ENCODE measurements at regions not wholly inside any gene's neighbourhood (a gene's known extent, or its start where the extent isn't known, plus 50 kb on each side); places are given as distances from the start of the nearest gene placed in this dataset.

DNA sequence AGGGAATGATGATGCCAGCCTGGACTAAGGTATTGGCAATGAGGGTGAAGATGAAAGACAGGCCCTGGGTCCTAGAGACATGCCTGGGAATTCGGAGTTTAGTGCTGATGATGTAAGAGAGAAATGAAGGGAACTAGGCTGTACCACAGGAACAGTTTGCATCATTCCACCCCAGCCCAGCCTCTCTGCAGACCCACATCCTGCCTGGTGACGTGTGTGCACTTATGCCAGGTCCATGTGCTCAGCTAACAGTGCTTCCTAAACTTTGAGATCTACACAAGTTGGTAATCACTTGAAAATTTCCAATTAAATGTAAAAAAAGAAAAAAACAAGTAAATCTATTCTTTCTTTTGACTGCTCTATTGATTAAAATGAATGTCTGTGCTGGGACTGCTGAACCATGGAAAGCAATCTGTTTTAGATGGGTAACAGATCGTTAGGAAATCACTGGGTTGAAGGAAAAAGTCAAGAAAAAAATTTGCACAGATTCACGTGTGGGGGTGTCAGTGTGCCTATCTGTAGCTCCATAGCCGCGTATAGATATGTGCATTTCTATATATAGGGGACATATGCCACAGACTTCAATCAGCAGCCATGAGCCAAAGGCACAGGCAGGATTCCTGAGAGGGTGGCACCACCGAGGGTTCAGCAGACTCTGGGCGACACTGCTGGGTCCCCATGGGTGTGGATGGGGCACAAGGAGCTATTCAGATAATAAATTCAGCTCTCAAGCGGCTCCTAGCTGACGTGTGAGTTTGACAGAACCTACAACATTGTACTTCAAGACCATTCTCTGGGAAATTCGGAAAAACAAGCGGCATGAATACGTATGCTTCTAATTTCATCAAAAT is 131.1 kb upstream of the OPCML start:
- no peaks in the 10 kb centered on the region for H3K9me3 ChIP-seq (ENCODE audit: control insufficient read depth in 2 of 2, insufficient read depth in 1 of 2, low read length in 1 of 2)
- no peak overlapping the region for H3K27ac ChIP-seq (ENCODE audit: low read depth in 1 of 2, low read length in 1 of 2)
- no peaks in the 10 kb centered on the region for H3K36me3 ChIP-seq (ENCODE audit: control insufficient read depth in 2 of 2, insufficient read depth in 2 of 2, low read length in 1 of 2)
- DNase-seq (ENCODE audit: low read depth in 6 of 9, low spot score in 9 of 9) = no peak
- H3K4me1 ChIP-seq (ENCODE audit: control insufficient read depth in 2 of 2, insufficient read depth in 2 of 2, low read length in 2 of 2) = no peaks in the 10 kb centered on the region
- no peak overlapping the region for H3K4me3 ChIP-seq (ENCODE audit: low read length in 2 of 2)
- H3K27me3 ChIP-seq (ENCODE audit: control insufficient read depth in 2 of 2, insufficient read depth in 1 of 2, low read length in 1 of 2) = no peaks in the 10 kb centered on the region
- 80% methylated on average over 13 of the region's 13 CpGs for WGBS

DNA sequence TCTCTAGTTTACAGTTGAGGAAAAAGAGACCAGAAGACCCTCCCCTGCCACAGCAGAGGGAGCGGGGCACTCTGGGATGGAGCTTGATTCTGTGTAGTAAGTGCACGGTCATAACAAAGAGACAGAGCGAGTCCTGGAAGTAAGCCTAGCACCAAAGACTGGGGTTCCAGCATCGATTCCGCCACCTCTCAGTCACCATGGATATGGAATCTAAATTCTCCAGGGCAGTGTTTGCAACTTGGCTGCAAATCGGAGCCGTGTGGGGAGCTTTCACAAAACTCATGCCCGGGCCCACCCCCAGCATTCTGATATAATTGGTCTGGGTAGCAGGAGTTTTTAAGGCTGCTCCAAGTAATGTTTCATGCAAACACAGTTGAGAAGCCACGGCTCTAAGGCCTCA is 129.5 kb upstream of the OPCML start:
- WGBS = 93% methylated on average over 9 of the region's 9 CpGs
- Histone ChIP-seq H3K36me3 (ENCODE audit: control insufficient read depth in 2 of 2, insufficient read depth in 2 of 2, low read length in 1 of 2) (no peaks in the 10 kb centered on the region), H3K4me3 (ENCODE audit: low read length in 2 of 2) (no peak overlapping the region), H3K4me1 (ENCODE audit: control insufficient read depth in 2 of 2, insufficient read depth in 2 of 2, low read length in 2 of 2) (no peaks in the 10 kb centered on the region), H3K9me3 (ENCODE audit: control insufficient read depth in 2 of 2, insufficient read depth in 1 of 2, low read length in 1 of 2) (no peaks in the 10 kb centered on the region), H3K27me3 (ENCODE audit: control insufficient read depth in 2 of 2, insufficient read depth in 1 of 2, low read length in 1 of 2) (no peaks in the 10 kb centered on the region), H3K27ac (ENCODE audit: low read depth in 1 of 2, low read length in 1 of 2) (no peak overlapping the region)
- DNase-seq (ENCODE audit: low read depth in 6 of 9, low spot score in 9 of 9) = no peak

DNA sequence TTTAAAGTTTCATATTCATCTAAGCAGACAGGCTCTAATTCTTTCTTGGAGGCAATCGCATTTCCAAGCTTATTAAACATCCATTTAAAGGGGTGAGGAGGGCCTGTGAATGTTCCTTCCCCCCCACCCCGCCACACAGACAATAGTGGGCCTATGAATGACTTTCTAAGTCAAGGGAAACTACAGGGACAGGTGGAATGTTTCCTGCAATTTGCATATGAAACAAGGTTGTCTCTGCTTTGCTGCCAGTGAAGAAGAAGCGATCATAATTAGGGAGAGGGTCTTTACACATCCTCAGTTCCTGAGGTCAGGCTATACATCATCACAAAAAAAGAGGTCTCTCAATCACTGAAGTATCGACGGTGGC is 127.9 kb upstream of the OPCML start:
- 83% methylated on average over 5 of the region's 5 CpGs for WGBS
- H3K9me3 ChIP-seq (ENCODE audit: control insufficient read depth in 2 of 2, insufficient read depth in 1 of 2, low read length in 1 of 2) = no peaks in the 10 kb centered on the region
- H3K27ac ChIP-seq (ENCODE audit: low read depth in 1 of 2, low read length in 1 of 2) = no peak overlapping the region
- H3K36me3 ChIP-seq (ENCODE audit: control insufficient read depth in 2 of 2, insufficient read depth in 2 of 2, low read length in 1 of 2) = no peaks in the 10 kb centered on the region
- no peaks in the 10 kb centered on the region for H3K27me3 ChIP-seq (ENCODE audit: control insufficient read depth in 2 of 2, insufficient read depth in 1 of 2, low read length in 1 of 2)
- no peak for DNase-seq (ENCODE audit: low read depth in 6 of 9, low spot score in 9 of 9)
- H3K4me3 ChIP-seq (ENCODE audit: low read length in 2 of 2) = no peak overlapping the region
- no peaks in the 10 kb centered on the region for H3K4me1 ChIP-seq (ENCODE audit: control insufficient read depth in 2 of 2, insufficient read depth in 2 of 2, low read length in 2 of 2)

DNA sequence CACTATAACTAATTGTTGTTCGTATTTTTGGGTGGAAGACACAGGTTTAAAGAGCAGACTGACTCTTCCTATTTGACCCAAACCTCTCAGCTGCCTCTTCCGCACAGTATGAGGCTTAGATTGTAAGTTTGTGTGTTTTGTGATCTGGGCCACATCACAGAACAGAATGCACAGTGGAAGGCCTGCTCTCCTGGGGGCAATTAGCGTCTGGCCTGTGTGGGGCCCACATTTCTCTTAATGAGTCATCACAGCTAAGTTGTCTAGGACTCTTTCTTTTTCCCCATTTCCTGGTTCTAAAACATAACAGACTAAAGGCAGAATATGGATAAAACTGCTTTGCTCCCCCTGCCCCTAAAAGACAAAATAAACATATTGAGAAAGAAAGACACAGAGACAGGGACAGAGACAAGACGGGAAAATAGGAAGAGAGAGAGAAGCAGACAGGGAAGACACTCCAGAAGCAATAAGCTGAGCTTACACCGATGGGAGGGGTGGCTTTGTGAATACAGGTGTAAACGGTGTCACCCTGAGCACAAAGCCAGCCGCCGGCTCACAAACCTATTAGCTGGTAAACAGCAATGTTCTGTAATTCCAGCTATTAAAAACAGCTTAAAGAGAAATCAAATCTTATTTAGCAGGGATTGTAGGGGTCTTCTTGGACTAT is 127.4 kb upstream of the OPCML start:
- H3K27me3 ChIP-seq (ENCODE audit: control insufficient read depth in 2 of 2, insufficient read depth in 1 of 2, low read length in 1 of 2) = no peaks in the 10 kb centered on the region
- no peak overlapping the region for H3K4me3 ChIP-seq (ENCODE audit: low read length in 2 of 2)
- no peaks in the 10 kb centered on the region for H3K4me1 ChIP-seq (ENCODE audit: control insufficient read depth in 2 of 2, insufficient read depth in 2 of 2, low read length in 2 of 2)
- H3K9me3 ChIP-seq (ENCODE audit: control insufficient read depth in 2 of 2, insufficient read depth in 1 of 2, low read length in 1 of 2) = no peaks in the 10 kb centered on the region
- no peak for DNase-seq (ENCODE audit: low read depth in 6 of 9, low spot score in 9 of 9)
- 62% methylated on average over 8 of the region's 8 CpGs for WGBS
- H3K36me3 ChIP-seq (ENCODE audit: control insufficient read depth in 2 of 2, insufficient read depth in 2 of 2, low read length in 1 of 2) = no peaks in the 10 kb centered on the region
- no peak overlapping the region for H3K27ac ChIP-seq (ENCODE audit: low read depth in 1 of 2, low read length in 1 of 2)

DNA sequence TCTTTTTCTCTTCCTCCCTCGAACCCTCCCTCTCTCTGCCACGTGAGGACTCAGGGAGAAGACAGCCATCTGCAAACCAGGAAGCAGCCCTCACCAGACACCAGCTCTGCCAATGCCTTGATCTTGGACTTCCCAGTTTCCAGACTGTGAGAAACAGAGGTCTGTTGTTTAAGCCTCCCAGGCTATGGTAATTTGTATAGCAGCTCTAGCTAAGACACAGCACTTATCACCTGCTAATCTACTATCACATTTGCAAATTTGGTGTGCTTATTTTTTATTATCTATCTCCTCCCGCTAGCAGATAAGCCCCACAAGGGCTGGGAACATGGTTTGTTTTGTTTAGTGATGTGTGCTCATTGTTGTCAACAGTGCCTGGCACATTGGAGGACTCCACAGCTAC is 124.8 kb upstream of the OPCML start:
- WGBS = 77% methylated on average over 3 of the region's 3 CpGs
- Histone ChIP-seq H3K4me3 (ENCODE audit: low read length in 2 of 2) (no peak overlapping the region), H3K27ac (ENCODE audit: low read depth in 1 of 2, low read length in 1 of 2) (no peak overlapping the region), H3K4me1 (ENCODE audit: control insufficient read depth in 2 of 2, insufficient read depth in 2 of 2, low read length in 2 of 2) (no peaks in the 10 kb centered on the region), H3K36me3 (ENCODE audit: control insufficient read depth in 2 of 2, insufficient read depth in 2 of 2, low read length in 1 of 2) (no peaks in the 10 kb centered on the region), H3K9me3 (ENCODE audit: control insufficient read depth in 2 of 2, insufficient read depth in 1 of 2, low read length in 1 of 2) (no peaks in the 10 kb centered on the region), H3K27me3 (ENCODE audit: control insufficient read depth in 2 of 2, insufficient read depth in 1 of 2, low read length in 1 of 2) (no peaks in the 10 kb centered on the region)
- no peak for DNase-seq (ENCODE audit: low read depth in 6 of 9, low spot score in 9 of 9)

DNA sequence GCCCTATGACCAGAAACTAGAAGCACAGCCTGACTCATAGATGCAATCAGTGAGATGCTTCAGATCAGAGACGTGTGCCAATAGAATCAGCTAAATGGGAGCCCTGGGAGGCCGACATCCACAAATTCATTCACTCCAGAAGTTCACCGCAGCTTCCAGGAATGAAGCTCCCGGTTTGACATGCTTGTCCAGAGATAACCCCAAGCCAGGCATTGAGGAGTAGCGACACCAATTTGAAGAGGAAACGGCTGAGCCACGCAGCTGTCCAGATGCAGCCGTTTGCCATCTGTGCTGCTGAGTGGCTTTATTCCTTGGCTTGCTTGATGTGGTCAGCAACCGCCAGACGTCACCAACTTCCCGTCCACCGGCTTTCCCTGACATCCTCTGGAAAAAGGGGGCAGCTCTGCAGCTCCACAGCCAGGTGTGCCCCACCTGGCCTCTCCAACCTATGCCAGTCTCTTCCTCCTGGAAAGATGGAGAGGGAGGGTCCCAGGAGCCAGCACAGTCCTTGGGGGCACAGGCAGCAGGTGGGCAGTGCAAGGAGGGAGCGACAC is 123.9 kb upstream of the OPCML start:
- H3K9me3 ChIP-seq (ENCODE audit: control insufficient read depth in 2 of 2, insufficient read depth in 1 of 2, low read length in 1 of 2) = no peaks in the 10 kb centered on the region
- no peaks in the 10 kb centered on the region for H3K27me3 ChIP-seq (ENCODE audit: control insufficient read depth in 2 of 2, insufficient read depth in 1 of 2, low read length in 1 of 2)
- no peak for DNase-seq (ENCODE audit: low read depth in 6 of 9, low spot score in 9 of 9)
- no peak overlapping the region for H3K27ac ChIP-seq (ENCODE audit: low read depth in 1 of 2, low read length in 1 of 2)
- no peak overlapping the region for H3K4me3 ChIP-seq (ENCODE audit: low read length in 2 of 2)
- H3K36me3 ChIP-seq (ENCODE audit: control insufficient read depth in 2 of 2, insufficient read depth in 2 of 2, low read length in 1 of 2) = no peaks in the 10 kb centered on the region
- no peaks in the 10 kb centered on the region for H3K4me1 ChIP-seq (ENCODE audit: control insufficient read depth in 2 of 2, insufficient read depth in 2 of 2, low read length in 2 of 2)
- 86% methylated on average over 13 of the region's 13 CpGs for WGBS

DNA sequence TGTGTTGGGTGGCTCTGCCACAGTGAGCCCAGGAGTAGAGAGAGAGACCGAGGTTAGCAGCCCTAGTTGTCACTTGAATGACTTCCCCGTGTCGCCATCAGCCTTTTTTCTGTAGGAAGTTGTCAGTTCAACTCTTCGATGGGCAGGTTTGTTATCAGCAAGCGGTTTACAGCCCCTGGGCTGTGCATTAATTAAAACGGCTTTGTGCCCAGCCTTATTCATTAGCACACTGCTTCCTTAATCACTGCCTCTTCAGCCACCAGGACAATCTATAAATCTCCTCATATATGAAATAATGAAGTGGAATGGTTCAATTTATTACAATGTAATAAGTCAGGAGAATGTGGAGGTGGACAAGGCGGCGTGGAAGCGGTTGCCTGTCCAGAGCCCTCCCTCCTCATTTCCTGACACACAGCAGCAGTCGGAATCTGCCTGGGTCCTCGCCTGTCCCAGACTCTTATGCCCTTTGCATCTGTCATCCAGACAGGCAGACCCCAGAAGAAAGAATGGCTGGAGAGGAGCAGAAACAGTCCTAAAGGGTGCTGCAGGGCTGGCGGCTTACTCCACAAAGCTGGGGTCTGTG is 122.4 kb upstream of the OPCML start:
- no peak for DNase-seq (ENCODE audit: low read depth in 6 of 9, low spot score in 9 of 9)
- H3K9me3 ChIP-seq (ENCODE audit: control insufficient read depth in 2 of 2, insufficient read depth in 1 of 2, low read length in 1 of 2) = no peaks in the 10 kb centered on the region
- no peaks in the 10 kb centered on the region for H3K27me3 ChIP-seq (ENCODE audit: control insufficient read depth in 2 of 2, insufficient read depth in 1 of 2, low read length in 1 of 2)
- H3K4me1 ChIP-seq (ENCODE audit: control insufficient read depth in 2 of 2, insufficient read depth in 2 of 2, low read length in 2 of 2) = no peaks in the 10 kb centered on the region
- H3K27ac ChIP-seq (ENCODE audit: low read depth in 1 of 2, low read length in 1 of 2) = no peak overlapping the region
- no peaks in the 10 kb centered on the region for H3K36me3 ChIP-seq (ENCODE audit: control insufficient read depth in 2 of 2, insufficient read depth in 2 of 2, low read length in 1 of 2)
- no peak overlapping the region for H3K4me3 ChIP-seq (ENCODE audit: low read length in 2 of 2)
- 64% methylated on average over 12 of the region's 12 CpGs for WGBS

DNA sequence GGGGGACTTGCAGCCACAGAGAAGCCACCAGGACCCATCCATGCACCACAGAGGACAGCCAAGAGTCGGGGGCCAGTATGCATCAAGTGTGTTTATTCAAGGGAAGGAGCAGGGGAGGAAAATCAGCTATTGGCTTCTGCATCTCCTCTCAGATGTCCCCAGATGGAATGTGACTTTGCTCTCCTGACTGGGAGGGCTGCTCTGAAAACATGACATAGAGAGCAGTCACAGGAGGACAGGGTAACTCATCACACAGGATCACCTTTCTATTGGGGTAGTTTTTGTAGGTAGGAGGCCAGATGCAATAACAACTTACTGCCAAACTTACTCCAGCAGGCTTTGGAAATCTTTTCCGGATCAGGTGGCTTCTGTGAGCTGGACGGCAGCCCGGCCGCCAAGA is 121.0 kb upstream of the OPCML start:
- no peak for DNase-seq (ENCODE audit: low read depth in 6 of 9, low spot score in 9 of 9)
- no peaks in the 10 kb centered on the region for H3K9me3 ChIP-seq (ENCODE audit: control insufficient read depth in 2 of 2, insufficient read depth in 1 of 2, low read length in 1 of 2)
- WGBS = 82% methylated on average over 5 of the region's 5 CpGs
- H3K27ac ChIP-seq (ENCODE audit: low read depth in 1 of 2, low read length in 1 of 2) = no peak overlapping the region
- no peaks in the 10 kb centered on the region for H3K4me1 ChIP-seq (ENCODE audit: control insufficient read depth in 2 of 2, insufficient read depth in 2 of 2, low read length in 2 of 2)
- H3K36me3 ChIP-seq (ENCODE audit: control insufficient read depth in 2 of 2, insufficient read depth in 2 of 2, low read length in 1 of 2) = no peaks in the 10 kb centered on the region
- no peak overlapping the region for H3K4me3 ChIP-seq (ENCODE audit: low read length in 2 of 2)
- no peaks in the 10 kb centered on the region for H3K27me3 ChIP-seq (ENCODE audit: control insufficient read depth in 2 of 2, insufficient read depth in 1 of 2, low read length in 1 of 2)

DNA sequence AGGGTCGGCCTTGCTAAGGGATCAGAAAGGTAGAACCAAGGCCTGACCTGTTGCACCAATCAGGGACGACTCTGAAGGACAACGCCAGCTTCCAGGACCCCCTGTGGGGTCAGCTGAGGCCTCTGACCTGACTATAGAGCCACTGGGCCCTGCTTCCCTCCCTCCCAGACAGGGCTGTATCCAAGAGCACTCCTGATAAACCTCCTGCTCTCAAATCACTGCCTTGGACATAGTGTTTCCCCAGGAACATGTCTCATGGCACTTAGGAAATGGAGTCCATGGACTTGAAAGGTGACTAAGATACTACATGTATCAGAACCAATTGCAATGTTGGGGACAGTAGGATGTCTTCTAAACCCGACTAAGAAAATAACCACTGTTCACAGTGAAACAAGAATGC is 117.8 kb upstream of the OPCML start:
- H3K27ac ChIP-seq (ENCODE audit: low read depth in 1 of 2, low read length in 1 of 2) = no peak overlapping the region
- no peak for DNase-seq (ENCODE audit: low read depth in 6 of 9, low spot score in 9 of 9)
- 76% methylated on average over 4 of the region's 4 CpGs for WGBS
- H3K27me3 ChIP-seq (ENCODE audit: control insufficient read depth in 2 of 2, insufficient read depth in 1 of 2, low read length in 1 of 2) = no peaks in the 10 kb centered on the region
- H3K36me3 ChIP-seq (ENCODE audit: control insufficient read depth in 2 of 2, insufficient read depth in 2 of 2, low read length in 1 of 2) = no peaks in the 10 kb centered on the region
- H3K4me1 ChIP-seq (ENCODE audit: control insufficient read depth in 2 of 2, insufficient read depth in 2 of 2, low read length in 2 of 2) = no peaks in the 10 kb centered on the region
- H3K9me3 ChIP-seq (ENCODE audit: control insufficient read depth in 2 of 2, insufficient read depth in 1 of 2, low read length in 1 of 2) = no peaks in the 10 kb centered on the region
- H3K4me3 ChIP-seq (ENCODE audit: low read length in 2 of 2) = no peak overlapping the region
